NB4 (cell line): ENCODE measurements at regions not wholly inside any gene's neighbourhood (a gene's known extent, or its start where the extent isn't known, plus 50 kb on each side); places are given as distances from the start of the nearest gene placed in this dataset.

Experiments
- DNase-seq: peaks from one replicate; pipeline ENCODE4 v3.0.0; 2010; ENCODE audit warnings: low read depth
- H3K4me3 ChIP-seq: one replicate; pipeline ENCODE4 v1.5.1; 2011; ENCODE audit warnings: mild to moderate bottlenecking, low read depth, low read length, moderate library complexity
- MYC ChIP-seq: IDR thresholded peaks from 2 replicates; pipeline ENCODE4 v1.6.1; 2011; ENCODE audit warnings: low read depth, low read length
- POLR2A ChIP-seq: IDR thresholded peaks from 2 replicates; pipeline ENCODE4 v1.6.1; 2011; ENCODE audit warnings: mild to moderate bottlenecking; ENCODE audit not compliant: insufficient read length; ENCODE audit errors: extremely low read depth
- TF ChIP-seq, protein P1 (sequence below): IDR thresholded peaks from one replicate; pipeline ENCODE4 v1.5.1; 2012; ENCODE audit warnings: low read depth, low read length
- TF ChIP-seq, protein P2 (sequence below): IDR thresholded peaks from 2 replicates; pipeline ENCODE4 v1.6.1; 2011; ENCODE audit warnings: low read depth, low read length

DNA sequence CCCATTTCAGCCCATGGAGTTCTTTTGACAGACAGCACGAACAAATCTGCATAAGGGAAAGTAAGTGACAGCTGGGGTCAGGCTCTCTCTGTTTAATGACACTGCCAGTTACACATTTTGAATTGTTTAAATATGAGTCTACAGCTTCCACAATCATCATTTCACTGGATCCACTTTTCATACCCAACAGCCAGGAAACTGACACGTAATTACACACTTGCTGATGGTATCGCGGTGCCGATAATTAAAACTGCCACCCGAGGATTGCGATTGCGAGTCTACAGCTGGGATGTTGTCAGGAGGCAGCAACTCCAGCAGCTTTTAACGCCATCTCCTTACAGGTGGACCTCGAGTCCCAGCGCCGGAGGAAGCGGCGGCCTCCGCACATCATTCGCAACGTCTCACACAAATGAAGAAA, 230.8 kb upstream of the MGMT start:
- no peak for DNase-seq
- TF ChIP-seq, protein P1, sequence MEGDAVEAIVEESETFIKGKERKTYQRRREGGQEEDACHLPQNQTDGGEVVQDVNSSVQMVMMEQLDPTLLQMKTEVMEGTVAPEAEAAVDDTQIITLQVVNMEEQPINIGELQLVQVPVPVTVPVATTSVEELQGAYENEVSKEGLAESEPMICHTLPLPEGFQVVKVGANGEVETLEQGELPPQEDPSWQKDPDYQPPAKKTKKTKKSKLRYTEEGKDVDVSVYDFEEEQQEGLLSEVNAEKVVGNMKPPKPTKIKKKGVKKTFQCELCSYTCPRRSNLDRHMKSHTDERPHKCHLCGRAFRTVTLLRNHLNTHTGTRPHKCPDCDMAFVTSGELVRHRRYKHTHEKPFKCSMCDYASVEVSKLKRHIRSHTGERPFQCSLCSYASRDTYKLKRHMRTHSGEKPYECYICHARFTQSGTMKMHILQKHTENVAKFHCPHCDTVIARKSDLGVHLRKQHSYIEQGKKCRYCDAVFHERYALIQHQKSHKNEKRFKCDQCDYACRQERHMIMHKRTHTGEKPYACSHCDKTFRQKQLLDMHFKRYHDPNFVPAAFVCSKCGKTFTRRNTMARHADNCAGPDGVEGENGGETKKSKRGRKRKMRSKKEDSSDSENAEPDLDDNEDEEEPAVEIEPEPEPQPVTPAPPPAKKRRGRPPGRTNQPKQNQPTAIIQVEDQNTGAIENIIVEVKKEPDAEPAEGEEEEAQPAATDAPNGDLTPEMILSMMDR, result no peak
- TF ChIP-seq, protein P2, sequence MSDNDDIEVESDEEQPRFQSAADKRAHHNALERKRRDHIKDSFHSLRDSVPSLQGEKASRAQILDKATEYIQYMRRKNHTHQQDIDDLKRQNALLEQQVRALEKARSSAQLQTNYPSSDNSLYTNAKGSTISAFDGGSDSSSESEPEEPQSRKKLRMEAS, result no peak
- H3K4me3 ChIP-seq, result no peak overlapping the region

DNA sequence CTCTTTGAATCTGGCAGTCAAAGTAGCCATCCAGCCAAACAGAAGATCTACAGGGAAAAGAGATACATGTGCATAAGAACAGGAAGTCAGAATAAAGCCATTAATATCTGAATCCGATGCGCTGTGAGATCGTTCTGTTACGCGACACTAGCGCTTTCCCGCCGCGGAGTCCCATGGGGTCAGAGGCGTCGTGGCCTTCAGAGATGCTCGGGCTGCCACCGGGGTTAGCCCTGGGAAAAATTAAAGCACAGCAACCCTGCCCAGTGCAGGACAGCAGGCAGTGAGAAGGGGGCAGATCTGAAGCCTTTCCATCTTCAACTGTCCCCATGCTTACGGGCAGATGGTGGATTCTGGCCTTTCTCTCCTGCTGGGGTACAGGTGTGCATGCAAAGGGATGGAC, 225.6 kb upstream of the MGMT start:
- no peak for DNase-seq
- TF ChIP-seq, protein P2, result no peak
- TF ChIP-seq MYC (no peak), POLR2A (no peak)
- TF ChIP-seq, protein P1, result no peak
- no peak overlapping the region for H3K4me3 ChIP-seq

DNA sequence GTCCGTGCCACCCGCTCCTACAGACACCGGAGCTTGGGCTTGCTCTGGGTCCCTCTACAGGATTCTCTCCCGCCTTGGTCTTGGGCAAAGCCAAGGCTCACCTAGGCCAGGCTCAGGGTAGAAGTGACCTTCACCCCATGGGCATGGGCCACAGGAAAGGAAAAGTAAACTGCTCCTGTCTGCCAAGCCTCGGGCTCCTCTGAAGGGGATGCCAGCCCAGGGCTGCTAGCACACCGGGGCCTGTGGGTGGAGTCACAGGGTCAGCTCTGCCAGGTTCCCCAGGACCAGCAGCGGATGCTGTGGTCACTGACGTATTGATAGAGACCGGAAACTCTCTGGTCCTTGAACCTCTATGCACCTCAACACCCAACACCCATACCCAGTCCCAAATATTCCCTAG, 222.7 kb upstream of the MGMT start:
- DNase-seq, result no peak
- TF ChIP-seq, protein P1, result no peak
- no peak for TF ChIP-seq MYC
- TF ChIP-seq, protein P2, result no peak
- no peak for TF ChIP-seq POLR2A
- H3K4me3 ChIP-seq, result no peak overlapping the region

DNA sequence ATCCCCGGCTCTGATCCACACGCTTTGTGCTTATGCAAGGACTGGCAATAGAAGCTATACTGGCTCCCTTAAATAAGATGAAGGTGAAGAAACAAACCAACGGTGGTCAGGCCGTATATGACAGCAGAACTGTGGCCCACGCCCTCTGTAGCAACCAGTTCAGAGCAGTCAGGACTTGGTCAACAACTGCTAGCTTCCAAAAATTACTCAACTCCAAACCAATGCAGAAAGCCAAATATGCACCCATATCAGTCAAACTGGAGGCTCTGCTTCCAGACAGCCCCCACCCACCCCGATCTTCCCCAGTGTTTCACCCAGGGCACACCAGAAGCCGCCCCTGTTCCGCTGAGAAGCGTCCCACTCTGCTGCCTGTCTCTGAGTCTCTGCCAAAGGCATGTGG, 222.3 kb upstream of the MGMT start:
- no peak for DNase-seq
- H3K4me3 ChIP-seq, result no peak overlapping the region
- TF ChIP-seq, protein P2, result no peak
- TF ChIP-seq, protein P1, result no peak
- TF ChIP-seq MYC (no peak), POLR2A (no peak)

DNA sequence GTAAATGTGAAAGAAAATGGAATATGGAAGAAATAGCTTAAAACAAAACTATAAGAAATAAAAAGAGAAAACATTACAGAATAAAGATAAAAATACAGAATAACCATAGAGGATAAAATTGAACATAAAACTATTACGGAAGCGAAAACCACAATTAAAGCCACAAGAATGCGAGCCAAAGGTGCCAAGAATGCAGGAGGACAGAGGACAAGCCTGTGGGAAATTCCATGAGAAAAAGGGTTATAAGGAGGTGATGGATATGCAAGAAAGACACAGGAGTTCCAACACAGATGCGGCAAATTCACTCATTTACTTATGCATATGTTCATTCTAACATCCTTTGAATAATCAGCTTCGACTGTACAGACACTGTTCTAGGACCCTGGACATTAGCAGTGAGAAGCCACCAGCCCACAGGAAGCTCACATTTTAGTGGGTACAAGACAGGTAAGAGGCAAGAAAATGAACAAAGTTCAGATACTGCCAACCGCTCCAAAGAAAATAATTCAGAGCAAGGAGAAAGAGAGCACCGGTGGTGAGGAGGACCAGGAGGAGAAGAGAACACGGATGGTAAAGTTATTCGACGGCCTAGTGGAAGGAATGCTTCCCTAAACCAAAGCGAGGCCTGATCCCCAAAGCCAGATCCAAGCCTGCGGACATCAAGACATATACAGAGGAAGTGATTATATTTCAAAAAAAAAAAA, 213.7 kb upstream of the MGMT start:
- no peak for DNase-seq
- TF ChIP-seq, protein P2, result no peak
- TF ChIP-seq, protein P1, result no peak
- TF ChIP-seq MYC (no peak), POLR2A (no peak)
- H3K4me3 ChIP-seq, result no peak overlapping the region

DNA sequence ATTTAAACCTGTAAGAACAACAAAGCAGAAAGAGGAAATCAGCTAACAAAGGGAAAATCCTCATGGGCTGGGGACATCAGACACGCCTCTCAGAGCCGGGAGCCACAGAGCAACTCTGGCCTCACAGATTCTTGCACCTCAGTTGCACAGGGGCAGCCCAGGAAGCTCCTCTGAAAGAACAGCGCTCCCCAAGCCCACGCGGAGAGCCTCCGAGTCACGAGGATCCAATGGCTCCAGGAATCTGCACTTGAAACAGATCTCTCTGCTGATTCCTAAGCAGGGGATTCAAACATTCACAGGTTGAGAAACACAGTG, 213.2 kb upstream of the MGMT start:
- TF ChIP-seq POLR2A (no peak), MYC (no peak)
- TF ChIP-seq, protein P1, result no peak
- TF ChIP-seq, protein P2, result no peak
- no peak for DNase-seq
- no peak overlapping the region for H3K4me3 ChIP-seq
